HG02759 (cell line): ENCODE measurements at regions not wholly inside any gene's neighbourhood (a gene's known extent, or its start where the extent isn't known, plus 50 kb on each side); places are given as distances from the start of the nearest gene placed in this dataset.
"Not testable (repeated sequence)": the region's sequence is repeated elsewhere in the genome, so short reads cannot be mapped to it uniquely, and the experiment has no call there.

ENCODE experiments used
- ATAC-seq: cut with Tn5 transposase; IDR thresholded peaks from one replicate; pipeline ENCODE4 v1.9.1; 2021; ENCODE audit warnings: mild to moderate bottlenecking, moderate library complexity; ENCODE audit not compliant: unreplicated experiment

- no peak for ATAC-seq
Observed at GRCh38 chr18:47417807-47418206, 166.3 kb upstream of the SKOR2 start.

DNA sequence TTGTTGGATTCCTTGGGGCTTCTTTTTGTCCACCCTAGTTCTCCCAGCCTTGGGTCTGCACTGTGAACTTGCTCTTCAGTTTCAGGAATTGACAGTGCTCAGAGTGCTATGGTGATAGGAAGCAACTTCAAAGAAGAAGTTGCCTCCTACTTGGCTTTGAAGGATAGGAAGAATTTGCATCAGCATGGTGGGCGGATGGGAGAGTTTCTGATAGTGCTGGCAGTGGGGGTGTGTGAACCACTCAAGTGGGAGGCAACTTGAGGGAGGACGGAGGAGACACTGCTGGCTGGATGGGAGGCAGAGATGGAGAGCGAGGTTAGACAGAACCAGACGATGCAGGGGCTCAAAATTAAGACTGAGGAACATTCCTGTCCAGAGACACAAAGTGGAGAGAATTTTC lies 164.4 kb upstream of the SKOR2 start:
- ATAC-seq, result no peak

GRCh38 chr18:47413327-47413726 lies 161.9 kb upstream of the SKOR2 start:
- ATAC-seq, result no peak

- ATAC-seq, result no peak
Observed at GRCh38 chr18:47412924-47413323, 161.5 kb upstream of the SKOR2 start.

- no peak for ATAC-seq
Observed at GRCh38 chr18:47411159-47411558, 159.7 kb upstream of the SKOR2 start.

DNA sequence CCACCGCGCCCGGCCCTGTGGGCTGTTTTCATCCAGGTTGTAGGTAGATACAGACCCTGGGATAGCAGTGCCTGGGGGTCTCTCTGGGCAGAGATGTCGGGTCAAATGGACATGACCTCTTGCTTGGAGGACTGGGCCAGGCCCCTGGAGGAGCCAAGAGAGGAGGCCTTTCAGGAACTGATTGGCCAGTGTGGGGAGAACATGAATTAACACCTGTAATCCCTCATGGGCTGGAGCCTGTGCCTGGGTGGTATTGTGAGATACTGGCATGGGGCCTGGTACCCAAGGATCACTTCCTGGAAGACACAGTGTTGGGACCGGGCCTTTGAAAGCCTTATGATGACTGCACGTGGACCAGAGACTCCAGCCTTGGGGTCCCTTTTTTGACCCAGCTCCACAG lies 158.7 kb upstream of the SKOR2 start:
- ATAC-seq, result no peak

DNA sequence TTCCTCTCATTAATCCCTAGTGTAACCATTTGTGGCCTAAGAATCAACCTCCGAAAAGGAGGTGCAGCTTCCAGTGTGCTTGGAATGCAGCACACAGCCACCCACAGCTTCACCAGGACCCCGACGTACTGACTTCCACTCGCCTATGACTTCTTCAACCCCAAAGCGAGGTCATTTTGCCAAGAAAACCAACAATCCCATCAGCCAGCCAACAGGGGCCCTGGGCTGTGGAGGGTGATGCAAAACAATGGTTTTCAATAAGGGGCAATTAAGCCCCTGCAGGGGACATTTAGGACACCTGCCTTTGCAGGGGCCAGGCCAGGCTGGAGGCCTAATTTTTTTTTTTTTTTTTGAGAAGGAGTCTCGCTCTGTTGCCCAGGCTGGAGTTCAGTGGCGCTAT lies 158.1 kb upstream of the SKOR2 start:
- no peak for ATAC-seq

GRCh38 chr18:47407736-47408135 lies 156.3 kb upstream of the SKOR2 start:
- no peak for ATAC-seq

DNA sequence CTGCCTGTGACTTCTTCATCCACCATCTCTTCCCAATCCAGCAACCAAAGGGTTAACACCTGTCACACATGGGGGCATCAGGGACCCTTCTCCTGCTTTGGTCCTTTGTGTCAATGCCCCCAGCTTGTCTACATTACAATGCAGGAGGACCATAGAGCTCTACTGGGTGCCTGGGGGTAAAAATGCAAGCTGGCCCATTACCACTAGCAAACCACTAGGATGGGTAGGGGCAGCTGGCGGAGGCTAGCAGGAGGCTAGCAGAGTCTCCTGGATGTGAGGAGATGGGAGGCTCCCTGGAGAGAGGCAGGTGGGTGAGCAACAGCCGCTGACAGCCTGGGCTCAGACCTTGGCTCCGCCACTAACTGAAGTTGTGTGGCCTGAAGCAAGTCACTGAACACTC lies 153.4 kb upstream of the SKOR2 start:
- ATAC-seq, result no peak

- ATAC-seq, result no peak
Observed at GRCh38 chr18:47403949-47404348, 152.5 kb upstream of the SKOR2 start.

DNA sequence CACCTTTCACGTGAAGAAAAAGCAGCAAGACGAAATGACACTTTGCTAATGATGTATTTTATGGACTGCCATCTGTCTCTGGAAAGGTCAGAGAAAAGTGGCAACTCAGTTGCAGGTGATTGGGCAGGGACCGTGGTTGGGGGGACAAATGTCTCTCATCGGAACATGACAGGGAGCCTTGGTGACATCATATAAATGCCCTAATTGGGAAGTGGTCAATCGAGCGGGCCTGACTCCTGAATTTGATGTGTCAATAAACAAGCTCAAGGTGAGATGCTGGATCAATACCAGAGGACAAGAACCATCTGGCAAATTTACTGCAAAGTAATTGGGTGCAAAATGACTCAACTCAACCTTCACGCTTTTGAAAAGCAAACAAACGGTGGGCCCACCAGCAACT lies 151.9 kb upstream of the SKOR2 start:
- no peak for ATAC-seq

- no peak for ATAC-seq
Observed at GRCh38 chr18:47399475-47399874, 148.0 kb upstream of the SKOR2 start.

DNA sequence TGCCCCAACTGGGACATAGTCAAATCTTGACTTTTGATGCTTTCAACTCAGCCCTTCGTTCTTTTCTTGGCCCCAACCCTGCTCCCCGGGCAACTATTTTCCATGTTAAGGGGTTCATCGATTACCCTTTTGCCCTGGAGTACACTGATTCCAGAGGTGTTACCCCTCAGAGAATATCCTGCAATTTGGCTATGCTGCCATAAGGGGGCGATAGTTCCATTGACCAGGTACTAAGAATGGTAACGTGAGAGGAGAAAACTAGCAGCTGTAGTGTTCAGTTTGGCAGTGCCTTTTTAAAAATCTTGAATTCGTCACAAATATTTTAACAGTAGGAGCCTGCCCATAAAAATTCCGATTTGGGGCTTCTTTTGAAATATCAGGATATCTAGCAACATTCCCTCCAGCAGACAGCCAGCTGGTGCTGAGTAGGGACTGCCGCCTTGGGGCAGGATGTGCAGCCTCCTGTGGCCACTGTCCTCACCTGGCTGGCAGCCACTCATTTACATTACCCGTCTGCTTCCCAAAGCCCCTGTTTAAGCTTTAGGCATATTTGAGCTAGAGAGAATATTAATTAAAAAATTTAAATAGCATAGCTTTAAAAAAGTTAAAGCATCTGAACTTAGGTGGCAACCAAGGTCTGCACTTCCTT lies 146.3 kb upstream of the SKOR2 start:
- no peak for ATAC-seq

GRCh38 chr18:47391665-47392064 lies 140.2 kb upstream of the SKOR2 start:
- no peak for ATAC-seq

GRCh38 chr18:47390410-47391024 lies 139.1 kb upstream of the SKOR2 start:
- no peak for ATAC-seq

GRCh38 chr18:47389210-47389609 lies 137.8 kb upstream of the SKOR2 start:
- no peak for ATAC-seq

- ATAC-seq, result no peak
Observed at GRCh38 chr18:47387864-47388263, 136.4 kb upstream of the SKOR2 start.

- no peak for ATAC-seq
Observed at GRCh38 chr18:47383729-47384128, 132.3 kb upstream of the SKOR2 start.

DNA sequence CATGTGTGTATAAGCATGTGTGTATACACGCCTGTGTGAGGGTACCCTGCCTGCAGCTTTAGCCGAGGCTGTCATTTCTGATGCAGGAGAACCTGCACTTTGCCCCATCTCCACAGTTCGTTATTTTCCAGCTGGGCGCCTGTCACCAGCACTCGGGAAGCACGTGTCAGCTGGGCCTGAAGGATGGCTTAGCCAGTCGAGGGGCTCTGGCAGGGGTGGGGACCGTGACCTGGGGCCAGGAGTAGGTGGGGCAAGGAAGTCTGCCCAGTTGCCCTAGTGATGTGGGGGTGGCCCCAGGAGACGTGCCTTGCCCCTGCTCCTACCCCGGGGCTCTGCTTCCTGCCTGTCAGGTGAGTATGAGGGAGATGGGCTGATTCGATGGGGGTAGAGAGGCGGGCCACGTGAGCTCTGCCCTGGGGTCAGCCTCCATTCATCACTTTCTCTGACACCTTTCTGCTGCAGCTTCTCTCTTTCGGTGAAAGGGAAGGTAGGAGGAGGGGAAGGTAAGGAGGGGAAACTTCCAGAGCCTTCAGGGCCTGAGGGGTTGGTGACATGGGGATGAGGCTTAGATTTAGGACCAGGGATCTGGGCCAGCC lies 130.6 kb upstream of the SKOR2 start:
- ATAC-seq, result no peak

DNA sequence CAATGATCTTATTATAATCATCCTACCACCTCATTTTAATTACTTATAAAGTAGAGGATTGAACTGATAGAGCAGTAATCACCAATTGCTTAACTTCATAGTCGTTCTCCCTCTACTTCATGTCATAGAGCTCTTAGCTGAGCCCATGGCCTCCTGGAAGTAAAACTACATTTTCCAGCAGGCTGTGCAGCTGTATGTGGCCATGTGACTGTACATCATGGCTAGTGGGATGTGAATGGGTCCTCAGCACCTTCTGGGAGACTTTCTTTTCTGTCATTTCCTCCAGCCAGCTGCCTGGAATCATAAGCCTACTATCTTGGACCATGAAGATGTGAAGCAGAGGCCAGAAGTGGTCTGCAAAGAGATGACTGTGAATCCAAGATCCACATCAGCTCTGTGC lies 128.7 kb upstream of the SKOR2 start:
- ATAC-seq, result no peak

DNA sequence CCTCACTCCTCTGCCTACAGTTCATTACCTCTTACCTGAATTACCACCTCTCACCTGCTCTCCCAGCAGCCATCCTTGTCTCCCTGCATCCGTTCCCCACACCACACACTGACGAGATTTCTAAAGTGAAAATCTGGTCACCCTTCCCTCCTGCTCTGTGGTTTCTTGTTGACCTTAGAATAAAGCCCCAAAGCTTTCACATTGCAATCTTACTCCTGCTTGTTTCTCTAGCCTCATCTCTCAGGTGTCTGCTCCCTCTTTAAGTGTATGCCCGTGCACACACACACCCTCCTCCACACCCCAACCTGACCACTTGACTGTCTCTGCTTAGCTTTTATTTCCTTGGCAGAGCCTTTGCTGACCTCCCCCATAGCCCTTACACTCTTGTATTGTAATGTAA lies 122.0 kb upstream of the SKOR2 start:
- no peak for ATAC-seq

DNA sequence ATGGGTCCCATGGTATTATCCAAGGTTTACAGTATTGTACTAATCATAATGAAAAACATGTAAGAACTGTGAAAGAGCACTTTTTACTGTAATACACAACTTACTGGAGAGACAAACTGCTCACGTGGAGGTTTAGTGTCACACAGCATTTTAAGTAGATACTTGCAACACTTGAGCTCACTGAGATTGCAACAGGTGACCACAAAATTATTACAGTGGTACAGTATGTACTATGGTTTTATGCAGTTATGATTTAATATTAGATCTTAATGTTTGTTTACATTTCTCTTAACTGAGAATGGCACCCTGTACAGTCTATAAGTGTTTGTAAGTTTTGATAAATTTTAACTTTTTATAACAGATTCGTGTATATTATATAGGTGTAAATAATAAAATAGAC lies 118.6 kb upstream of the SKOR2 start:
- ATAC-seq, result no peak

GRCh38 chr18:47354061-47354460 lies 102.6 kb upstream of the SKOR2 start:
- not testable (repeated sequence) for ATAC-seq
